ENCODE measurements at regions not wholly inside any gene's neighbourhood (a gene's known extent, or its start where the extent isn't known, plus 50 kb on each side); places are given as distances from the start of the nearest gene placed in this dataset.

DNA sequence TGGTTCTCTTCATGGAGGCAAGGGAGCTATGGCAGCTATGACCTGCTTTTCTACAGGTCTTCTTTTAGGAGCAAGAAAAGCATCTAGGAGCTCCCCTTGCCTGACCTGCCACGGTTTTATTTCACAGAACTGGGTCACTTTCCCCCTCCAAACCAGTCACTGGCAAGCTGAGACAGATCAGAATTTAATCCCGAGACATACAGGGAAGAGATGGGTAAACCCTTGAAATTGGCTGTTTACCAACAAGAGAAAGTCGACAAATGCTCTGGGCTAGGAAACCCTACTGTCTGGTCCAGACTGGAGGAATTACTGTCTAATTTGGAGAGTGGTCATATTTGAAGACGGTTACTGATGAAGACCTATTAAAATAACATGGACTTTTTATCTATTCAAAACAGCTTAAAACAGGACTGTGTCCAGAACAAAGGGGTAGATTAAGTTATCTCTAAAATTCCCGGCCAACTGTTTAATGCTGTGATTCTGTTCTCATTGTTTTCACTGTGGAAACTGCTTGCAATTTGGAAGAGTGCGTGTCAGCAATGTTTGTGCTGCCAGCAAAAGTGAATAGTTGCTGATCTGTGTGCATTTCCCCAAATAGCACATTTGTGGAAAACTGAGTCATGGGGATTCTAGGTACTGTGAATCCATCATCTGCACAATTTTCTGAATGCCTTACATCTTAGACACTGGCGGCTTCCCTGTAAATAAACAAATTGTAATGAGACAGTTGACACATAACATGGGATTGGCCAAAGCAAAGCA lies 73.4 kb upstream of the EEA1 start:
- no peak for DNase-seq (ENCODE audit: low read depth)
- no peaks in the 10 kb centered on the region for H3K27me3 ChIP-seq (ENCODE audit: control insufficient read depth, insufficient read depth, low read length)
- no peaks in the 10 kb centered on the region for H3K36me3 ChIP-seq (ENCODE audit: control insufficient read depth, insufficient read depth, low read length)
- TF ChIP-seq, protein P1, sequence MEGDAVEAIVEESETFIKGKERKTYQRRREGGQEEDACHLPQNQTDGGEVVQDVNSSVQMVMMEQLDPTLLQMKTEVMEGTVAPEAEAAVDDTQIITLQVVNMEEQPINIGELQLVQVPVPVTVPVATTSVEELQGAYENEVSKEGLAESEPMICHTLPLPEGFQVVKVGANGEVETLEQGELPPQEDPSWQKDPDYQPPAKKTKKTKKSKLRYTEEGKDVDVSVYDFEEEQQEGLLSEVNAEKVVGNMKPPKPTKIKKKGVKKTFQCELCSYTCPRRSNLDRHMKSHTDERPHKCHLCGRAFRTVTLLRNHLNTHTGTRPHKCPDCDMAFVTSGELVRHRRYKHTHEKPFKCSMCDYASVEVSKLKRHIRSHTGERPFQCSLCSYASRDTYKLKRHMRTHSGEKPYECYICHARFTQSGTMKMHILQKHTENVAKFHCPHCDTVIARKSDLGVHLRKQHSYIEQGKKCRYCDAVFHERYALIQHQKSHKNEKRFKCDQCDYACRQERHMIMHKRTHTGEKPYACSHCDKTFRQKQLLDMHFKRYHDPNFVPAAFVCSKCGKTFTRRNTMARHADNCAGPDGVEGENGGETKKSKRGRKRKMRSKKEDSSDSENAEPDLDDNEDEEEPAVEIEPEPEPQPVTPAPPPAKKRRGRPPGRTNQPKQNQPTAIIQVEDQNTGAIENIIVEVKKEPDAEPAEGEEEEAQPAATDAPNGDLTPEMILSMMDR (IDR thresholded peaks at IDR 0.05; ENCODE audit: insufficient read depth, low read length, poor library complexity, severe bottlenecking), result no peak
- H3K4me3 ChIP-seq (ENCODE audit: low read depth, low read length), result no peak overlapping the region

DNA sequence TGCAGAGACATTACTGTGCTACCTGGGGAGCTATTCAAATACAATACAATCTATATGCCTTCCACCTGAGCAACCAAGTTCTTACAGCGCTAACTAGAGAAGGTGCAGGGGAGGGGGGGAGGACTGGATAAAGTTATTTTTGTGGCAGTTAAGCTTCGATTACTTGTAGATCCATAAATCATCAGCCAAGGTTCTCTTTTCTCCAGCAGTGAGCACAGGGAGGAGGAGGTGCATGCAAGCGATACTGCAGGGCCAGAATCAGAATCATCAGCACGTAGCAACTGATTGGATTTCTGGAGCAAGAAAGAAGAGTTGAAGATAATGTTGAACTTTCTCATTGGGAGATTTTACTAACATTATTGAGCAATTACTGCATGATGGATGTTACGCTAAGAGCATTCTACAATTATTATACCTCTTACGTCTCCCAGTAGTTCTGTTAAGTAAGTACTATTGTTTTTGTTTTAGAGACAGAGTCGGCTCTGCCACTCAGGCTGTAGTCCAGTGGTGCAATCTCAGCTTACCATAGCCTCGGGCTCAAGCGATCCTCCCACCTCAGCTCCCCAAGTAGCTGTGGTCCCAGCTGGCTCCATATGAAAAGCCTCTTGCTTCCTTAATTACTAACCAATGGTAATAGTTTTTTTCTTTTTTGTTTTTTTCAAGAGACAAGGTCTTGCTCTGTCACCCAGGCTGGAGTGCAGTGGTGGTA lies 74.6 kb upstream of the EEA1 start:
- DNase-seq (ENCODE audit: low read depth), result no peak
- Histone ChIP-seq H3K27me3 (ENCODE audit: control insufficient read depth, insufficient read depth, low read length) (no peaks in the 10 kb centered on the region), H3K36me3 (ENCODE audit: control insufficient read depth, insufficient read depth, low read length) (no peaks in the 10 kb centered on the region), H3K4me3 (ENCODE audit: low read depth, low read length) (no peak overlapping the region)
- TF ChIP-seq, protein P1 (IDR thresholded peaks at IDR 0.05; ENCODE audit: insufficient read depth, low read length, poor library complexity, severe bottlenecking), result no peak

DNA sequence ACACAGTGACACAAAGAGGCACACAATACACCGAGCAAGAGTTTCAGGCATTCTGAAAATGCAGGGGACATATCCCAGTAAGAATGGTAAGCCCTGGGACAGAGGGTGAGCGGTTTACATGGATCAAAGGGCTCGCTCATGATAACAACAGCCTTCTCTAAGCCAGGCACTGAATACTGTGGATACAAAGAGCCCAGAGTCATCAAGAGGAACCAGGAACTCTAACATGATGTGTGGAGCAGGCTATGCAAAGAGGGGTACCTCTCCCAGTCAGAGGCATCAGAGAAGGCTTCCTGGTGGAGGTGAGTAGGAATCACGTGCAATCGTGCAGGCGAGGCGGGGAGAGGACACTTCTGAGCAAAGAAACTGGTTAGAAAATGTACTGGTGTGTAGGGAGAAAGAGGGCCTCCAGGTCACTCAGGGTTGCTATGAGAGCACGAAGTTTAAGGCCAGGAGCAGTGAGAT lies 76.9 kb upstream of the EEA1 start:
- no peak for DNase-seq (ENCODE audit: low read depth)
- TF ChIP-seq, protein P1 (IDR thresholded peaks at IDR 0.05; ENCODE audit: insufficient read depth, low read length, poor library complexity, severe bottlenecking), result no peak
- H3K27me3 ChIP-seq (ENCODE audit: control insufficient read depth, insufficient read depth, low read length), result no peaks in the 10 kb centered on the region
- no peaks in the 10 kb centered on the region for H3K36me3 ChIP-seq (ENCODE audit: control insufficient read depth, insufficient read depth, low read length)
- H3K4me3 ChIP-seq (ENCODE audit: low read depth, low read length), result no peak overlapping the region

DNA sequence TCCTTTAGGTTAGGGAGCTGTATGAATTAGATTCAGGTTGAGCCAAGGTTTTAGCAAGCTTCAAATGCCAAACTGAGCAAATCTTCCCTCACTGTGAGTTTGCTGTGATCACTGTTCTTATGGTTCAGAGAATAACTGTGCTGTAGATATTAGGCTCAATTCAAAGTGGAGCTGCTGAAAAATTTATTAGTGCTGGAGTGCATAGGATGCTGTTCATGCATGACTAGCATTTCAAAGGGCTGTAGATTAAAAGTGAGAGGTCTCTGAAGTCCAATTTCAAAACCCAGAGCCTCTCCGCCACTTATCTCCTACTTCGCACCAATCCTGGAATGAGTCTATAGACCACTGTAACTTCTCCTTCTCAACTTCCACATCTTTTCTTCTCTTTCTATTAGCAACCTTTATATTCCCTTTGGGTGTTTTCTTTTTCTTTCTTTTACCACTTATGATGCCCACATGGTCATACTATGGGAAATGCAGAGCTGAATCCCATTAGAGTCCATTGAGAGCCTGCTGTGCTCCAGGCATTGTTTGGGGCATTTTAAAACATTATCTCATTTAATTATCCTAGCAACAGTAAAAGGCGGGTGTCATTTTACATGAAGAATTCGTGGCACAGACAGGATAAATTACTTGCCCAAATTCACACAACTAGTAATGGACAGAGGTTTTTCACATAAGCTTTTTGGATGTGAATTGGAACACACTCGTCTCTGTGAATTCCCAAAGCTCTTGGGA lies 77.5 kb upstream of the EEA1 start:
- H3K36me3 ChIP-seq (ENCODE audit: control insufficient read depth, insufficient read depth, low read length), result no peaks in the 10 kb centered on the region
- TF ChIP-seq, protein P1 (IDR thresholded peaks at IDR 0.05; ENCODE audit: insufficient read depth, low read length, poor library complexity, severe bottlenecking), result no peak
- H3K4me3 ChIP-seq (ENCODE audit: low read depth, low read length), result no peak overlapping the region
- no peak for DNase-seq (ENCODE audit: low read depth)
- H3K27me3 ChIP-seq (ENCODE audit: control insufficient read depth, insufficient read depth, low read length), result no peaks in the 10 kb centered on the region

DNA sequence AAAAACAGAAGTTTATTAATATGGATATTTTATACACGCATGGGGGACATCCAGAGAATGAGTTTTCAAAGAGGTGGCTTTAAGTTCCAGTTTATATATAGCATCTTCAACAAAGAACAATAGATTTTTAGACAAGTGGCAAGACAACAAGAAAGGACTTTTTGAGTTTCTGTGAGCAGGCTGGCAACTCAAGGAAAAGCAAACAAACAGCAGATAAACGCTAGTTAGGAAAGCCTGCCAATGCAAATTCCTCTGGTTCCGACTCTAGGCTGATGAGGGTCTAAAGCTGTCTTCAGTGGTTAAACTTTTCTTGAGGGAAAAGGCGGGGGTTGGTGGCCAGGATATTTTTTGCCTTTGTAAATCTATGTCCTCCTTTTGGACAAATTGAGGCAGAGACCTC lies 78.4 kb upstream of the EEA1 start:
- DNase-seq (ENCODE audit: low read depth), result no peak
- H3K4me3 ChIP-seq (ENCODE audit: low read depth, low read length), result no peak overlapping the region
- H3K27me3 ChIP-seq (ENCODE audit: control insufficient read depth, insufficient read depth, low read length), result no peaks in the 10 kb centered on the region
- TF ChIP-seq, protein P1 (IDR thresholded peaks at IDR 0.05; ENCODE audit: insufficient read depth, low read length, poor library complexity, severe bottlenecking), result no peak
- no peaks in the 10 kb centered on the region for H3K36me3 ChIP-seq (ENCODE audit: control insufficient read depth, insufficient read depth, low read length)

All from kidney epithelial cell (primary cell).